B cell (primary cell): ENCODE measurements at regions not wholly inside any gene's neighbourhood (a gene's known extent, or its start where the extent isn't known, plus 50 kb on each side); places are given as distances from the start of the nearest gene placed in this dataset.

Experiments
- ATAC-seq: fragments of 200-7000 bp; cut with Tn5 transposase; one replicate; pipeline ENCODE4 v1.10.0; 2021; ENCODE audit warnings: low read depth, mild to moderate bottlenecking, moderate number of reproducible peaks, moderate library complexity
- CTCF ChIA-PET: fragments of 350-600 bp; sonication (Branson Sonifier 250); formaldehyde crosslinking; loops from one replicate; lab custom pipeline; 2021; ENCODE audit warnings: antibody characterized with exemption, inconsistent platforms; lab: Charles Lee
- POLR2A ChIA-PET: fragments of 350-600 bp; sonication (Branson Sonifier 250); formaldehyde crosslinking; loops from one replicate; lab custom pipeline; 2021; ENCODE audit warnings: antibody characterized with exemption; lab: Charles Lee
- DNase-seq: peaks from one replicate; pipeline ENCODE4 v3.0.0; 2013
- H2AFZ ChIP-seq: 2 replicates; pipeline ENCODE4 v1.6.1; 2012; ENCODE audit warnings: mild to moderate bottlenecking, low read depth, low read length; ENCODE audit not compliant: insufficient read depth, poor library complexity, severe bottlenecking
- H3K27ac ChIP-seq, 2 donors: 1 replicate in 1 of 2; 2 replicates in 1 of 2; pipeline ENCODE4 v1.5.1; 2012 to 2013; ENCODE audit warnings: low read length in 2 of 2, mild to moderate bottlenecking in 2 of 2, moderate library complexity in 1 of 2
- H3K27me3 ChIP-seq, 4 experiments: fragments of 200-600 bp in 1 of 4; sonication (generic) in 1 of 4; replicated peaks in 1 of 4; 1 replicate in 2 of 4; 2 replicates in 2 of 4; pipeline versions ENCODE4 v1.6.1 to v1.7.0; 2013 to 2016; ENCODE audit warnings: low read length in 3 of 4, mild to moderate bottlenecking in 2 of 4, mixed read lengths in 1 of 4, moderate library complexity in 1 of 4; ENCODE audit not compliant: insufficient read depth in 4 of 4, control insufficient read depth in 3 of 4; ENCODE audit errors: control extremely low read depth in 1 of 4
- H3K36me3 ChIP-seq, 2 experiments: replicated peaks in 1 of 2; 1 replicate in 1 of 2; 2 replicates in 1 of 2; pipeline versions ENCODE4 v1.6.1 to v1.7.1; 2013; ENCODE audit warnings: low read length in 1 of 2; ENCODE audit not compliant: insufficient read depth in 2 of 2, control insufficient read depth in 1 of 2; ENCODE audit errors: control extremely low read depth in 1 of 2, extremely low read depth in 1 of 2
- H3K4me1 ChIP-seq, 2 donors: fragments of 200-600 bp in 1 of 2; sonication (generic) in 1 of 2; 1 replicate in 1 of 2; 2 replicates in 1 of 2; pipeline versions ENCODE4 v1.5.1 to v1.6.1; 2013 to 2017; ENCODE audit warnings: low read length in 2 of 2; ENCODE audit not compliant: control insufficient read depth in 2 of 2, insufficient read depth in 2 of 2
- H3K4me2 ChIP-seq: replicated peaks from 2 replicates; pipeline ENCODE3; 2012; ENCODE audit warnings: mild to moderate bottlenecking, low read depth, low read length; ENCODE audit not compliant: poor library complexity, severe bottlenecking
- H3K4me3 ChIP-seq, 5 experiments: fragments of 200-600 bp in 1 of 5; sonication (generic) in 1 of 5; 1 replicate in 3 of 5; 2 replicates in 2 of 5; pipeline versions ENCODE4 v1.5.1 to v1.7.0; 2011 to 2016; ENCODE audit warnings: low read length in 4 of 5, mild to moderate bottlenecking in 4 of 5, low read depth in 2 of 5, control low read depth in 1 of 5, moderate library complexity in 1 of 5; ENCODE audit not compliant: insufficient read depth in 1 of 5; ENCODE audit errors: control extremely low read depth in 1 of 5, extremely low read depth in 1 of 5
- H3K79me2 ChIP-seq: fragments of 200-600 bp; sonication (generic); one replicate; pipeline ENCODE4 v1.6.0; 2016; ENCODE audit warnings: low read length; ENCODE audit not compliant: control insufficient read depth, insufficient read depth
- H3K9ac ChIP-seq: fragments of 200-600 bp; sonication (generic); 2 replicates; pipeline ENCODE4 v1.6.1; 2017; ENCODE audit warnings: mild to moderate bottlenecking, low read length, moderate library complexity
- H3K9me3 ChIP-seq, 3 donors: one replicate each; pipeline versions ENCODE4 v1.6.1 to v1.7.1; 2013; ENCODE audit warnings: low read length in 2 of 3; ENCODE audit not compliant: control insufficient read depth in 2 of 3, insufficient read depth in 1 of 3; ENCODE audit errors: control extremely low read depth in 1 of 3
- H4K20me1 ChIP-seq: 2 replicates; pipeline ENCODE4 v1.6.0; 2012; ENCODE audit warnings: mild to moderate bottlenecking, low read length; ENCODE audit not compliant: insufficient read depth, control insufficient read depth, poor library complexity, severe bottlenecking
- H3K27ac Mint-ChIP-seq: one replicate; pipeline ENCODE4 v1.8.0; 2021; ENCODE audit warnings: mixed read lengths
- H3K27me3 Mint-ChIP-seq: one replicate; pipeline ENCODE4 v1.8.0; 2021; ENCODE audit warnings: mixed read lengths
- H3K4me1 Mint-ChIP-seq: one replicate; pipeline ENCODE4 v1.8.0; 2021; ENCODE audit warnings: mixed read lengths
- H3K4me3 Mint-ChIP-seq: one replicate; pipeline ENCODE4 v1.8.0; 2021; ENCODE audit warnings: mixed read lengths
- H3K9me3 Mint-ChIP-seq: one replicate; pipeline ENCODE4 v1.8.0; 2022; ENCODE audit warnings: mixed read lengths; ENCODE audit not compliant: insufficient read depth
- EZH2 ChIP-seq: IDR thresholded peaks from 2 replicates; pipeline ENCODE4 v1.6.1; 2012; ENCODE audit warnings: borderline replicate concordance, low read depth, mild to moderate bottlenecking, moderate library complexity, low read length; ENCODE audit not compliant: insufficient read depth, poor library complexity, severe bottlenecking
- WGBS: methylation state at CpG from one replicate; pipeline ENCODE4 v1.1.5; 2013; ENCODE audit warnings: missing lambda C conversion rate; ENCODE audit not compliant: insufficient coverage; 5-methylcytosine and 5-hydroxymethylcytosine counted together
- intact Hi-C: fragments of 100-400 bp; cut with micrococcal nuclease; formaldehyde crosslinking; loops from one replicate; pipeline ENCODE4 v1.10.0; 2022
- TF ChIP-seq, protein P1 (sequence below): fragments of 200-600 bp; IDR thresholded peaks from one replicate; pipeline ENCODE4 v1.8.0; 2022; ENCODE audit warnings: antibody characterized with exemption, mild to moderate bottlenecking

GRCh38 chr15:95468820-95469219 is 861.7 kb upstream of the NR2F2 start:
- ChIA-PET CTCF (no interaction called here), POLR2A (no interaction called here)
- ATAC-seq (no peak), DNase-seq (no peak)
- H3K4me3 Mint-ChIP-seq = no peak overlapping the region
- TF ChIP-seq, protein P1, sequence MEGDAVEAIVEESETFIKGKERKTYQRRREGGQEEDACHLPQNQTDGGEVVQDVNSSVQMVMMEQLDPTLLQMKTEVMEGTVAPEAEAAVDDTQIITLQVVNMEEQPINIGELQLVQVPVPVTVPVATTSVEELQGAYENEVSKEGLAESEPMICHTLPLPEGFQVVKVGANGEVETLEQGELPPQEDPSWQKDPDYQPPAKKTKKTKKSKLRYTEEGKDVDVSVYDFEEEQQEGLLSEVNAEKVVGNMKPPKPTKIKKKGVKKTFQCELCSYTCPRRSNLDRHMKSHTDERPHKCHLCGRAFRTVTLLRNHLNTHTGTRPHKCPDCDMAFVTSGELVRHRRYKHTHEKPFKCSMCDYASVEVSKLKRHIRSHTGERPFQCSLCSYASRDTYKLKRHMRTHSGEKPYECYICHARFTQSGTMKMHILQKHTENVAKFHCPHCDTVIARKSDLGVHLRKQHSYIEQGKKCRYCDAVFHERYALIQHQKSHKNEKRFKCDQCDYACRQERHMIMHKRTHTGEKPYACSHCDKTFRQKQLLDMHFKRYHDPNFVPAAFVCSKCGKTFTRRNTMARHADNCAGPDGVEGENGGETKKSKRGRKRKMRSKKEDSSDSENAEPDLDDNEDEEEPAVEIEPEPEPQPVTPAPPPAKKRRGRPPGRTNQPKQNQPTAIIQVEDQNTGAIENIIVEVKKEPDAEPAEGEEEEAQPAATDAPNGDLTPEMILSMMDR = no peak
- no peak for TF ChIP-seq EZH2
- no peaks in the 10 kb centered on the region for H3K27me3 ChIP-seq
- no peak overlapping the region for H2AFZ ChIP-seq
- peaks cover 0 to 8% (median 0%) of the 10 kb centered on the region in 3 donors for H3K9me3 ChIP-seq
- peaks cover 3% of the 10 kb centered on the region for H3K9me3 Mint-ChIP-seq
- H3K36me3 ChIP-seq = no peaks in the 10 kb centered on the region
- no peaks in the 10 kb centered on the region for H3K4me1 Mint-ChIP-seq
- H3K9ac ChIP-seq = no peak overlapping the region
- H3K27me3 Mint-ChIP-seq = no peaks in the 10 kb centered on the region
- no peak overlapping the region for H3K27ac Mint-ChIP-seq
- no peaks in the 10 kb centered on the region for H3K79me2 ChIP-seq
- WGBS = 74% methylated on average over 6 of the region's 12 CpGs
- H4K20me1 ChIP-seq = no peaks in the 10 kb centered on the region
- H3K4me3 ChIP-seq = no peak overlapping the region
- H3K4me2 ChIP-seq = no peak overlapping the region
- H3K27ac ChIP-seq = no peak overlapping the region
- no peaks in the 10 kb centered on the region for H3K4me1 ChIP-seq
- intact Hi-C loops = no loop called here

GRCh38 chr15:95469496-95470000 is 861.0 kb upstream of the NR2F2 start:
- 65% methylated on average over 4 of the region's 8 CpGs for WGBS
- POLR2A ChIA-PET = no interaction called here
- H2AFZ ChIP-seq = no peak overlapping the region
- no peaks in the 10 kb centered on the region for H3K4me1 Mint-ChIP-seq
- ATAC-seq = no peak
- no peak overlapping the region for H3K27ac Mint-ChIP-seq
- H3K27ac ChIP-seq = no peak overlapping the region
- H3K79me2 ChIP-seq = no peaks in the 10 kb centered on the region
- H3K36me3 ChIP-seq = no peaks in the 10 kb centered on the region
- H3K9me3 ChIP-seq = peaks cover 0 to 5% (median 0%) of the 10 kb centered on the region in 3 donors
- CTCF ChIA-PET = no interaction called here
- H4K20me1 ChIP-seq = no peaks in the 10 kb centered on the region
- H3K27me3 ChIP-seq = no peaks in the 10 kb centered on the region
- no peak overlapping the region for H3K4me3 ChIP-seq
- TF ChIP-seq, protein P1 = no peak
- TF ChIP-seq EZH2 = no peak
- no peaks in the 10 kb centered on the region for H3K4me1 ChIP-seq
- intact Hi-C loops = no loop called here
- no peak overlapping the region for H3K4me2 ChIP-seq
- H3K27me3 Mint-ChIP-seq = no peaks in the 10 kb centered on the region
- H3K4me3 Mint-ChIP-seq = no peak overlapping the region
- peaks cover 3% of the 10 kb centered on the region for H3K9me3 Mint-ChIP-seq
- no peak for DNase-seq
- no peak overlapping the region for H3K9ac ChIP-seq
